HepG2 (cell line): ENCODE measurements at regions not wholly inside any gene's neighbourhood (a gene's known extent, or its start where the extent isn't known, plus 50 kb on each side); places are given as distances from the start of the nearest gene placed in this dataset.

Experiments used
- ATAC-seq: fragments of 200-7000 bp; cut with Tn5 transposase; 3 replicates; pipeline ENCODE4 v1.9.1; 2020; ENCODE audit warnings: mild to moderate bottlenecking, moderate library complexity
- BruUV-seq: library from RNA; stranded (reverse); fragments of 400-500 nt; replicated peaks from 2 replicates; lab custom pipeline; 2021; lab: Mats Ljungman, UMichigan
- CTCF ChIA-PET: fragments of 300-600 bp; formaldehyde crosslinking; extraction: SDS; loops from one replicate; lab custom pipeline; 2021; ENCODE audit warnings: low total read pairs, inconsistent platforms, low intra/inter-chr PET ratio; lab: Yijun Ruan, JAX
- POLR2A ChIA-PET: fragments of 350-600 bp; sonication (Branson Sonifier 250); formaldehyde crosslinking; loops from one replicate; lab custom pipeline; 2020; ENCODE audit warnings: antibody characterized with exemption, inconsistent platforms; lab: Yijun Ruan, JAX
- DNase-seq: peaks from one replicate; pipeline ENCODE4 v3.0.0-alpha.2; 2015; ENCODE audit warnings: low spot score
- FAIRE-seq: peaks from 3 replicates; lab custom pipeline; 2011; peaks lifted over from hg19 to GRCh38; lab: Jason Lieb, UNC
- H2AFZ ChIP-seq: one replicate; pipeline ENCODE4 v1.6.1; 2011; ENCODE audit warnings: low read length, inconsistent platforms
- H3K27ac ChIP-seq: fragments of 300-600 bp; 3 replicates; pipeline ENCODE4 v1.8.0; 2011; ENCODE audit warnings: mixed run types, mild to moderate bottlenecking, mixed read lengths, low read length, inconsistent platforms; ENCODE audit not compliant: insufficient read depth; ENCODE audit errors: extremely low read length
- H3K27me3 ChIP-seq, 2 experiments: fragments of 200-600 bp in 1 of 2; 2 replicates in 1 of 2; 3 replicates in 1 of 2; pipeline versions ENCODE4 v1.6.0 to v1.8.0; 2011; ENCODE audit warnings: low read length in 2 of 2, mild to moderate bottlenecking in 2 of 2, moderate library complexity in 2 of 2, inconsistent platforms in 1 of 2; ENCODE audit not compliant: insufficient read depth in 2 of 2, control insufficient read depth in 1 of 2
- H3K36me3 ChIP-seq, 2 experiments: fragments of 200-600 bp in 1 of 2; replicated peaks in 1 of 2; 2 replicates in 1 of 2; 3 replicates in 1 of 2; pipeline versions ENCODE4 v1.5.1 to v1.8.0; 2011; ENCODE audit warnings: low read length in 2 of 2, inconsistent platforms in 1 of 2; ENCODE audit not compliant: insufficient read depth in 2 of 2, control insufficient read depth in 1 of 2
- H3K4me1 ChIP-seq: 2 replicates; pipeline ENCODE4 v1.5.1; 2012; ENCODE audit warnings: low read length, inconsistent platforms; ENCODE audit not compliant: insufficient read depth
- H3K4me2 ChIP-seq: 2 replicates; pipeline ENCODE4 v1.6.0; 2011; ENCODE audit warnings: low read depth, low read length, inconsistent platforms
- H3K4me3 ChIP-seq, 3 experiments: fragments of 200-600 bp in 1 of 3; sonication (generic), shearing (Covaris generic) in 1 of 3; replicated peaks in 1 of 3; 2 replicates each; pipeline ENCODE4 v1.5.1; 2011 to 2016; ENCODE audit warnings: low read length in 3 of 3, inconsistent platforms in 2 of 3, low read depth in 2 of 3, mild to moderate bottlenecking in 2 of 3, control low read depth in 1 of 3, mixed read lengths in 1 of 3; ENCODE audit not compliant: insufficient read depth in 1 of 3
- H3K79me2 ChIP-seq: one replicate; pipeline ENCODE4 v1.6.1; 2011; ENCODE audit warnings: low read length, inconsistent platforms; ENCODE audit not compliant: insufficient read depth
- H3K9ac ChIP-seq: 2 replicates; pipeline ENCODE4 v1.6.0; 2011; ENCODE audit warnings: mild to moderate bottlenecking, low read depth, low read length, inconsistent platforms; ENCODE audit not compliant: insufficient read depth
- H3K9me3 ChIP-seq: 2 replicates; pipeline ENCODE4 v1.5.1; 2012; ENCODE audit warnings: mild to moderate bottlenecking, low read length
- H4K20me1 ChIP-seq: 2 replicates; pipeline ENCODE4 v1.6.0; 2011; ENCODE audit warnings: inconsistent platforms, mild to moderate bottlenecking, low read length, moderate library complexity; ENCODE audit not compliant: insufficient read depth
- ARNT2 ChIP-seq: sonication (generic); formaldehyde crosslinking; IDR thresholded peaks from 2 replicates; pipeline ENCODE4 v1.8.0; 2022; ENCODE audit warnings: mild to moderate bottlenecking, low read depth, missing genetic modification reagents, moderate library complexity
- DNMT1 ChIP-seq: sonication (generic); formaldehyde crosslinking; IDR thresholded peaks from 2 replicates; pipeline ENCODE4 v1.5.1; 2020; ENCODE audit warnings: mild to moderate bottlenecking, missing genetic modification reagents
- PAF1 ChIP-seq: IDR thresholded peaks from 2 replicates; pipeline ENCODE4 v1.6.1; 2016; ENCODE audit warnings: missing genetic modification reagents, missing compliant biosample characterization
- PLRG1 ChIP-seq: fragments of 450-650 bp; conservative IDR thresholded peaks from 2 replicates; pipeline ENCODE4 v1.6.1; 2016
- RAD51 ChIP-seq: fragments of 450-650 bp; IDR thresholded peaks from 2 replicates; pipeline ENCODE4 v1.6.1; 2016; ENCODE audit warnings: borderline replicate concordance
- WGBS: methylation state at CpG from one replicate; pipeline ENCODE4 v1.1.6; 2017; ENCODE audit warnings: low lambda C conversion rate; 5-methylcytosine and 5-hydroxymethylcytosine counted together
- in situ Hi-C: cut with HindIII; loops from 2 replicates; pipeline ENCODE4 v1.10.0; 2017; ENCODE audit warnings: low pct_unique_long_range_greater_than_20kb; ENCODE audit not compliant: extremely low pct_ligation_motif_present
- intact Hi-C: fragments of 100-400 bp; cut with micrococcal nuclease; formaldehyde crosslinking; loops from one replicate; pipeline ENCODE4 v1.10.0; 2022; ENCODE audit not compliant: unreplicated experiment
- TF ChIP-seq, protein P1 (sequence below): IDR thresholded peaks from 2 replicates; pipeline ENCODE4 v1.4.0; 2020; ENCODE audit warnings: mild to moderate bottlenecking, missing genetic modification reagents
- TF ChIP-seq, protein P2 (sequence below): sonication (generic); formaldehyde crosslinking; IDR thresholded peaks from 2 replicates; pipeline ENCODE4 v1.4.0; 2020; ENCODE audit warnings: mild to moderate bottlenecking, missing genetic modification reagents
- TF ChIP-seq, protein P3 (sequence below): sonication (generic); formaldehyde crosslinking; IDR thresholded peaks from 2 replicates; pipeline ENCODE4 v1.4.0; 2020; ENCODE audit warnings: missing genetic modification reagents, mild to moderate bottlenecking, borderline replicate concordance
- TF ChIP-seq, protein P4 (sequence below): sonication (generic); formaldehyde crosslinking; IDR thresholded peaks from 2 replicates; pipeline ENCODE4 v1.4.0; 2020; ENCODE audit warnings: missing genetic modification reagents, borderline replicate concordance

DNA sequence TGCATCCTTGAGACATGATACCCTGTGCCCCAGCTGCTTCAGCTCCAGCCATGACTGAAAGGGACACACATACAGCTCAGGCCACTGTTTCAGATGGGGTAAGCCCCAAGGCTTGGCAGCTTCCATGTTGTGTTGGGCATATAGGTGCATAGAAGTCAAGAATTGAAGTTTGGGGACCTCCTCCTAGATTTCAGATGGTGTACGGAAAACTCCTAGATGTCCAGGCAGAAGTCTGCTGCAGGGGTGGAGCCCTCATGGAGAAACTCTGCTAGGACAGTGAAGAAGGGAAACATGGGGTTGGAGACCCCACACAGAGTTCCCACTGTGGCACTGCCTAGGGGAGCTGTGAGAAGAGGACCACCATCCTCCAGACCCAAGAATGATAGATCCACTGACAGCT, 1379.0 kb upstream of the MAP3K7 start:
- Histone ChIP-seq H3K27me3 (no peaks in the 10 kb centered on the region; a peak in 1 of 5 replicates), H2AFZ (no peak overlapping the region), H3K4me1 (no peaks in the 10 kb centered on the region), H3K4me2 (no peak overlapping the region), H3K36me3 (no peaks in the 10 kb centered on the region), H3K9me3 (peaks cover 82% of the 10 kb centered on the region), H3K79me2 (no peaks in the 10 kb centered on the region), H4K20me1 (no peaks in the 10 kb centered on the region), H3K27ac (no peak overlapping the region), H3K4me3 (no peak overlapping the region), H3K9ac (no peak overlapping the region)
- CTCF ChIA-PET = no interaction called here
- WGBS = no CpG with 5 or more reads among the region's 1 CpG
- in situ Hi-C loops = no loop called here
- BruUV-seq = no TSS peak
- POLR2A ChIA-PET = no interaction called here
- intact Hi-C loops = no loop called here
- ATAC-seq (no peak), DNase-seq (no peak), FAIRE-seq (no peak)
- TF ChIP-seq, protein P1, sequence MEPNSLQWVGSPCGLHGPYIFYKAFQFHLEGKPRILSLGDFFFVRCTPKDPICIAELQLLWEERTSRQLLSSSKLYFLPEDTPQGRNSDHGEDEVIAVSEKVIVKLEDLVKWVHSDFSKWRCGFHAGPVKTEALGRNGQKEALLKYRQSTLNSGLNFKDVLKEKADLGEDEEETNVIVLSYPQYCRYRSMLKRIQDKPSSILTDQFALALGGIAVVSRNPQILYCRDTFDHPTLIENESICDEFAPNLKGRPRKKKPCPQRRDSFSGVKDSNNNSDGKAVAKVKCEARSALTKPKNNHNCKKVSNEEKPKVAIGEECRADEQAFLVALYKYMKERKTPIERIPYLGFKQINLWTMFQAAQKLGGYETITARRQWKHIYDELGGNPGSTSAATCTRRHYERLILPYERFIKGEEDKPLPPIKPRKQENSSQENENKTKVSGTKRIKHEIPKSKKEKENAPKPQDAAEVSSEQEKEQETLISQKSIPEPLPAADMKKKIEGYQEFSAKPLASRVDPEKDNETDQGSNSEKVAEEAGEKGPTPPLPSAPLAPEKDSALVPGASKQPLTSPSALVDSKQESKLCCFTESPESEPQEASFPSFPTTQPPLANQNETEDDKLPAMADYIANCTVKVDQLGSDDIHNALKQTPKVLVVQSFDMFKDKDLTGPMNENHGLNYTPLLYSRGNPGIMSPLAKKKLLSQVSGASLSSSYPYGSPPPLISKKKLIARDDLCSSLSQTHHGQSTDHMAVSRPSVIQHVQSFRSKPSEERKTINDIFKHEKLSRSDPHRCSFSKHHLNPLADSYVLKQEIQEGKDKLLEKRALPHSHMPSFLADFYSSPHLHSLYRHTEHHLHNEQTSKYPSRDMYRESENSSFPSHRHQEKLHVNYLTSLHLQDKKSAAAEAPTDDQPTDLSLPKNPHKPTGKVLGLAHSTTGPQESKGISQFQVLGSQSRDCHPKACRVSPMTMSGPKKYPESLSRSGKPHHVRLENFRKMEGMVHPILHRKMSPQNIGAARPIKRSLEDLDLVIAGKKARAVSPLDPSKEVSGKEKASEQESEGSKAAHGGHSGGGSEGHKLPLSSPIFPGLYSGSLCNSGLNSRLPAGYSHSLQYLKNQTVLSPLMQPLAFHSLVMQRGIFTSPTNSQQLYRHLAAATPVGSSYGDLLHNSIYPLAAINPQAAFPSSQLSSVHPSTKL (CRISPR knock-in tag) = no peak
- TF ChIP-seq, protein P2, sequence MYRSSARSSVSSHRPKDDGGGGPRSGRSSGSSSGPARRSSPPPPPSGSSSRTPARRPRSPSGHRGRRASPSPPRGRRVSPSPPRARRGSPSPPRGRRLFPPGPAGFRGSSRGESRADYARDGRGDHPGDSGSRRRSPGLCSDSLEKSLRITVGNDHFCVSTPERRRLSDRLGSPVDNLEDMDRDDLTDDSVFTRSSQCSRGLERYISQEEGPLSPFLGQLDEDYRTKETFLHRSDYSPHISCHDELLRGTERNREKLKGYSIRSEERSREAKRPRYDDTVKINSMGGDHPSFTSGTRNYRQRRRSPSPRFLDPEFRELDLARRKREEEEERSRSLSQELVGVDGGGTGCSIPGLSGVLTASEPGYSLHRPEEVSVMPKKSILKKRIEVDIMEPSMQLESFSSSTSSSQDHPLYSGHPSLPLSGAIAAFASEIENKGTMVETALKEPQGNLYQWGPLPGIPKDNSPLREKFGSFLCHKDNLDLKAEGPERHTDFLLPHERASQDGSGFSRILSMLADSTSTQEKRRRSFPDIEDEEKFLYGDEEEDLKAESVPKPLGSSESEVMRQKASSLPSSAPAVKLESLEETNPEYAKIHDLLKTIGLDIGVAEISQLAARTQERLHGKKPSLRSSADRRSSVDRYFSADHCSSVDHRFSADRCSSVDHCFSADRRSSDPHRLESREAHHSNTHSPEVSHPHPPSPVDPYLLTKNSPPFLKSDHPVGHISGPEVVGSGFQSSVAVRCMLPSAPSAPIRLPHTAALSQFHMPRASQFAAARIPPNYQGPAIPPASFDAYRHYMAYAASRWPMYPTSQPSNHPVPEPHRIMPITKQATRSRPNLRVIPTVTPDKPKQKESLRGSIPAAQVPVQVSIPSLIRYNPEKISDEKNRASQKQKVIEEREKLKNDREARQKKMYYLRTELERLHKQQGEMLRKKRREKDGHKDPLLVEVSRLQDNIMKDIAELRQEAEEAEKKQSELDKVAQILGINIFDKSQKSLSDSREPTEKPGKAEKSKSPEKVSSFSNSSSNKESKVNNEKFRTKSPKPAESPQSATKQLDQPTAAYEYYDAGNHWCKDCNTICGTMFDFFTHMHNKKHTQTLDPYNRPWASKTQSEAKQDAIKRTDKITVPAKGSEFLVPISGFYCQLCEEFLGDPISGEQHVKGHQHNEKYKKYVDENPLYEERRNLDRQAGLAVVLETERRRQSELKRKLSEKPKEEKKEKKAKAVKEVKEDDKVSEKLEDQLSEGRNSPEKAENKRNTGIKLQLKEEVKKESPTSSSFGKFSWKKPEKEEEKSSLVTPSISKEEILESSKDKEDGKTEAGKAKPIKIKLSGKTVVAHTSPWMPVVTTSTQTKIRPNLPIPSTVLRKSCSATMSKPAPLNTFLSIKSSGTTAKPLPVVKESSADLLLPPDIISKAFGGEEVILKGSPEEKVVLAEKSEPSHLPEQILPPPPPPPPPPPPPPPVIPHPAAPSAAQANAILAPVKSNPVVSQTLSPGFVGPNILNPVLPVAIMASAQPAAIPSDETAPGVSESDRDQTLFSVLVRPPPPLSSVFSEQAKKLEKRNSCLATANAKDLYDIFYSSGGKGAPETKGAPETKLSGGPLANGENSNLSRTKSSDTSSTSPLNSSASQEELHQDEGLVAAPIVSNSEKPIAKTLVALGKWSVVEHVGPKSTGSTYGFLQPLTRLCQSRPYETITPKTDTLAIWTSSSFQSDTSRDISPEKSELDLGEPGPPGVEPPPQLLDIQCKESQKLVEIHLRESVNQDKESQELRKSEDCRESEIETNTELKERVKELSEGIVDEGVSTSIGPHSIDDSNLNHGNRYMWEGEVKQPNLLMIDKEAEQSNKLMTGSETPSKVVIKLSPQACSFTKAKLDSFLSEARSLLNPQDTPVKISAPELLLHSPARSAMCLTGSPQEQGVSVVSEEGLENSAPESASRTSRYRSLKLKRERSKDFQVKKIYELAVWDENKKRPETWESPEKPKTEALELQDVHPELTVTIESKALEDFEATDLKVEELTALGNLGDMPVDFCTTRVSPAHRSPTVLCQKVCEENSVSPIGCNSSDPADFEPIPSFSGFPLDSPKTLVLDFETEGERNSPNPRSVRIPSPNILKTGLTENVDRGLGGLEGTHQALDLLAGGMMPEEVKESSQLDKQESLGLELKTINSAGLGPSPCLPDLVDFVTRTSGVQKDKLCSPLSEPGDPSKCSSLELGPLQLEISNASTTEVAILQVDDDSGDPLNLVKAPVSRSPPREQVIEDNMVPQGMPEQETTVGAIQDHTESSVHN = no peak
- TF ChIP-seq ARNT2 (CRISPR knock-in tag) (no peak), DNMT1 (CRISPR knock-in tag) (no peak), RAD51 (no peak), PAF1 (no peak), PLRG1 (no peak)
- TF ChIP-seq, protein P3, sequence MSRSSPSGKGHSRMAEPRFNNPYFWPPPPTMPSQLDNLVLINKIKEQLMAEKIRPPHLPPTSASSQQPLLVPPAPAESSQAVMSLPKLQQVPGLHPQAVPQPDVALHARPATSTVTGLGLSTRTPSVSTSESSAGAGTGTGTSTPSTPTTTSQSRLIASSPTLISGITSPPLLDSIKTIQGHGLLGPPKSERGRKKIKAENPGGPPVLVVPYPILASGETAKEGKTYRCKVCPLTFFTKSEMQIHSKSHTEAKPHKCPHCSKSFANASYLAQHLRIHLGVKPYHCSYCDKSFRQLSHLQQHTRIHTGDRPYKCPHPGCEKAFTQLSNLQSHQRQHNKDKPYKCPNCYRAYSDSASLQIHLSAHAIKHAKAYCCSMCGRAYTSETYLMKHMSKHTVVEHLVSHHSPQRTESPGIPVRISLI (CRISPR knock-in tag) = no peak
- TF ChIP-seq, protein P4, sequence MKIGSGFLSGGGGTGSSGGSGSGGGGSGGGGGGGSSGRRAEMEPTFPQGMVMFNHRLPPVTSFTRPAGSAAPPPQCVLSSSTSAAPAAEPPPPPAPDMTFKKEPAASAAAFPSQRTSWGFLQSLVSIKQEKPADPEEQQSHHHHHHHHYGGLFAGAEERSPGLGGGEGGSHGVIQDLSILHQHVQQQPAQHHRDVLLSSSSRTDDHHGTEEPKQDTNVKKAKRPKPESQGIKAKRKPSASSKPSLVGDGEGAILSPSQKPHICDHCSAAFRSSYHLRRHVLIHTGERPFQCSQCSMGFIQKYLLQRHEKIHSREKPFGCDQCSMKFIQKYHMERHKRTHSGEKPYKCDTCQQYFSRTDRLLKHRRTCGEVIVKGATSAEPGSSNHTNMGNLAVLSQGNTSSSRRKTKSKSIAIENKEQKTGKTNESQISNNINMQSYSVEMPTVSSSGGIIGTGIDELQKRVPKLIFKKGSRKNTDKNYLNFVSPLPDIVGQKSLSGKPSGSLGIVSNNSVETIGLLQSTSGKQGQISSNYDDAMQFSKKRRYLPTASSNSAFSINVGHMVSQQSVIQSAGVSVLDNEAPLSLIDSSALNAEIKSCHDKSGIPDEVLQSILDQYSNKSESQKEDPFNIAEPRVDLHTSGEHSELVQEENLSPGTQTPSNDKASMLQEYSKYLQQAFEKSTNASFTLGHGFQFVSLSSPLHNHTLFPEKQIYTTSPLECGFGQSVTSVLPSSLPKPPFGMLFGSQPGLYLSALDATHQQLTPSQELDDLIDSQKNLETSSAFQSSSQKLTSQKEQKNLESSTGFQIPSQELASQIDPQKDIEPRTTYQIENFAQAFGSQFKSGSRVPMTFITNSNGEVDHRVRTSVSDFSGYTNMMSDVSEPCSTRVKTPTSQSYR (CRISPR knock-in tag) = no peak
